Keratinocyte (primary cell): ENCODE measurements at regions not wholly inside any gene's neighbourhood (a gene's known extent, or its start where the extent isn't known, plus 50 kb on each side); places are given as distances from the start of the nearest gene placed in this dataset.

Experiments used
- DNase-seq: peaks from one replicate; pipeline ENCODE4 v3.0.0-alpha.2; 2011; ENCODE audit warnings: low read depth, missing footprints, low spot score
- FAIRE-seq: peaks from 2 replicates; lab custom pipeline; 2011; peaks lifted over from hg19 to GRCh38; lab: Jason Lieb, UNC
- H2AFZ ChIP-seq: 2 replicates; pipeline ENCODE4 v1.6.0; 2012; ENCODE audit warnings: low read length, control low read depth, inconsistent platforms; ENCODE audit not compliant: control insufficient read depth
- H3K27ac ChIP-seq: 2 replicates; pipeline ENCODE4 v1.5.1; 2011; ENCODE audit warnings: low read length; ENCODE audit not compliant: control insufficient read depth, insufficient read depth
- H3K27me3 ChIP-seq: 3 replicates; pipeline ENCODE4 v1.6.0; 2011; ENCODE audit warnings: low read length; ENCODE audit not compliant: control insufficient read depth, insufficient read depth; ENCODE audit errors: extremely low read depth
- H3K36me3 ChIP-seq, 2 experiments: 2 replicates in 1 of 2; 3 replicates in 1 of 2; pipeline ENCODE4 v1.5.1; 2011; ENCODE audit warnings: low read length in 2 of 2, mild to moderate bottlenecking in 1 of 2; ENCODE audit not compliant: control insufficient read depth in 2 of 2, insufficient read depth in 2 of 2; ENCODE audit errors: extremely low read depth in 1 of 2
- H3K4me1 ChIP-seq: 3 replicates; pipeline ENCODE4 v1.5.1; 2011; ENCODE audit warnings: low read length; ENCODE audit not compliant: control insufficient read depth, insufficient read depth; ENCODE audit errors: extremely low read depth
- H3K4me2 ChIP-seq: 3 replicates; pipeline ENCODE4 v1.6.0; 2011; ENCODE audit warnings: low read depth, low read length; ENCODE audit not compliant: control insufficient read depth, insufficient read depth; ENCODE audit errors: extremely low read depth
- H3K4me3 ChIP-seq, 3 experiments: fragments of 200-600 bp in 1 of 3; sonication (generic) in 1 of 3; 2 replicates in 2 of 3; 3 replicates in 1 of 3; pipeline ENCODE4 v1.5.1; 2011 to 2016; ENCODE audit warnings: low read length in 3 of 3, mild to moderate bottlenecking in 3 of 3, control low read depth in 2 of 3, inconsistent platforms in 1 of 3, low read depth in 1 of 3, mixed read lengths in 1 of 3, mixed run types in 1 of 3, moderate library complexity in 1 of 3; ENCODE audit not compliant: control insufficient read depth in 2 of 3, insufficient read depth in 2 of 3; ENCODE audit errors: extremely low read depth in 1 of 3
- H3K79me2 ChIP-seq: 2 replicates; pipeline ENCODE4 v1.6.0; 2012; ENCODE audit warnings: low read length; ENCODE audit not compliant: control insufficient read depth, insufficient read depth
- H3K9ac ChIP-seq: 3 replicates; pipeline ENCODE4 v1.6.0; 2011; ENCODE audit warnings: low read length; ENCODE audit not compliant: control insufficient read depth, insufficient read depth; ENCODE audit errors: extremely low read depth
- H3K9me1 ChIP-seq: 3 replicates; pipeline ENCODE4 v1.6.0; 2011; ENCODE audit warnings: low read length; ENCODE audit not compliant: control insufficient read depth, insufficient read depth; ENCODE audit errors: extremely low read depth
- H3K9me3 ChIP-seq: 2 replicates; pipeline ENCODE4 v1.5.1; 2012; ENCODE audit warnings: low read depth, low read length; ENCODE audit not compliant: control insufficient read depth
- H4K20me1 ChIP-seq: 3 replicates; pipeline ENCODE4 v1.6.0; 2011; ENCODE audit warnings: low read length; ENCODE audit not compliant: control insufficient read depth, insufficient read depth; ENCODE audit errors: extremely low read depth
- EZH2 ChIP-seq: IDR thresholded peaks from one replicate; pipeline ENCODE4 v1.6.1; 2012; ENCODE audit warnings: inconsistent platforms, mild to moderate bottlenecking, low read length, moderate library complexity
- dilution Hi-C: fragments of 300-500 bp; cut with MboI; formaldehyde crosslinking; loops from one replicate; pipeline ENCODE4 v1.7.0; 2020; ENCODE audit warnings: low sequenced_read_pairs; ENCODE audit not compliant: extremely low pct_ligation_motif_present
- TF ChIP-seq, protein P1 (sequence below), 3 experiments: IDR thresholded peaks in 1 of 3; conservative IDR thresholded peaks in 1 of 3; optimal IDR thresholded peaks in 1 of 3; 2 replicates in 2 of 3; 3 replicates in 1 of 3; pipeline versions ENCODE3 to v1.5.1; 2011; ENCODE audit warnings: low read length in 3 of 3, mild to moderate bottlenecking in 3 of 3, moderate library complexity in 2 of 3, control low read depth in 1 of 3, inconsistent platforms in 1 of 3; ENCODE audit not compliant: insufficient read depth in 2 of 3; ENCODE audit errors: extremely low read depth in 1 of 3

DNA sequence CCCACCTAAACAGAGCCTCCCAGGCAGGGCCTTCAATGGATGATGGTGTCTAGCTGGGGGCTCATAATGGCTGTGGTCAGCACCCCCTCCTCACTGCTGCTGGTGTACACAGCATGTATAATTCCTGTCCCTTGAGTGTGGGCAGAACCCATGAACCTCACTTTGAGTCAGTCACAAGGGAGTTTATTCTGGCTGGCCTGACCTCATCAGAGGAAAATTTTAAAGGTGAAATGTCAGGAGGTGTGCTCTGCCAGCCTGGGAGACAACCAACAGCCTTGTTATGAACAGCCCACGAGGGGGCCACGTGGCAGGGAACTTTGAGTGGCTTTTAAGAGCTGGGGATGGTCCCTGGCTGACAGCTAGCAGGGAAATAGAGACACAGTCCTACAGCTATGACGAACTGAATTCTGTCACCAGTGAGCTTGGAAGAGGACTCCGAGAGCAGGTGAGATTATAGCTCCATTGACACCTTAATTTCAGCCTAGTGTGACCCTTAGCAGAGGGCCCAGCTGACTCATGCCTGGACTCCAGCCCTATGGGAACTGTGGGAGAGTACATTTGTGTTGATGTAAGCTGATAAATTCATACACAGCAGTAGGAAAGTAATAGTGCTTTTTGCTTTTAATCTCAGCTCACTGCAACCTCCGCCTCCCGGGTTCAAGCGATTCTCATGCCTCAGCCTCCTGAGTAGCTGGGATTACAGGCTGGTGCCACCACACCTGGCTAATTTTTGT is 73.5 kb upstream of the RUNX3 start:
- no peak for FAIRE-seq

DNA sequence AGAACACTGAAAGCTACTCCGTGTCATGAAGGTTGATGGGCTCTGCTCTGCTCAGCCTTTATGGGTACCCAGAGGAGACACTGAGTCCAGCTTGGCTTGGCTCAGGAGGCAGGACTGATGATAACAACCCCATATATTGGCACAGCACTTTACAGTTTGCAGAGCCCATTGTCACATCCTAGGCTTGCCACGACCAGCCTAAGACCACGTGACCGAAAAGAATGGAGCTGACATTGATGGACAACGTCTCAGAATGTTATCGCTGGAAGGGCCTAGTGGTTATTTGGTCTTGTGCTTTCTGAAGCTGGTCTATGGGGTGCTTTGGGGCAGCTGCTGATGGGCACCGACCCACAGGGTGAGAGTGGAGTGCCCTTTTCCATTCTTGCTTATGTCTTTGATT is 72.9 kb upstream of the RUNX3 start:
- no peak overlapping the region for H2AFZ ChIP-seq
- no peak overlapping the region for H3K9ac ChIP-seq
- no peak overlapping the region for H3K4me3 ChIP-seq
- no peaks in the 10 kb centered on the region for H3K9me1 ChIP-seq
- FAIRE-seq: no peak
- no peak overlapping the region for H3K27ac ChIP-seq
- no peak for DNase-seq
- peaks cover 26% of the 10 kb centered on the region for H3K27me3 ChIP-seq
- TF ChIP-seq EZH2: no peak
- TF ChIP-seq, protein P1, sequence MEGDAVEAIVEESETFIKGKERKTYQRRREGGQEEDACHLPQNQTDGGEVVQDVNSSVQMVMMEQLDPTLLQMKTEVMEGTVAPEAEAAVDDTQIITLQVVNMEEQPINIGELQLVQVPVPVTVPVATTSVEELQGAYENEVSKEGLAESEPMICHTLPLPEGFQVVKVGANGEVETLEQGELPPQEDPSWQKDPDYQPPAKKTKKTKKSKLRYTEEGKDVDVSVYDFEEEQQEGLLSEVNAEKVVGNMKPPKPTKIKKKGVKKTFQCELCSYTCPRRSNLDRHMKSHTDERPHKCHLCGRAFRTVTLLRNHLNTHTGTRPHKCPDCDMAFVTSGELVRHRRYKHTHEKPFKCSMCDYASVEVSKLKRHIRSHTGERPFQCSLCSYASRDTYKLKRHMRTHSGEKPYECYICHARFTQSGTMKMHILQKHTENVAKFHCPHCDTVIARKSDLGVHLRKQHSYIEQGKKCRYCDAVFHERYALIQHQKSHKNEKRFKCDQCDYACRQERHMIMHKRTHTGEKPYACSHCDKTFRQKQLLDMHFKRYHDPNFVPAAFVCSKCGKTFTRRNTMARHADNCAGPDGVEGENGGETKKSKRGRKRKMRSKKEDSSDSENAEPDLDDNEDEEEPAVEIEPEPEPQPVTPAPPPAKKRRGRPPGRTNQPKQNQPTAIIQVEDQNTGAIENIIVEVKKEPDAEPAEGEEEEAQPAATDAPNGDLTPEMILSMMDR (optimal IDR thresholded peaks at IDR 0.05 in 1 of 3, IDR thresholded peaks at IDR 0.05 in 1 of 3, conservative IDR thresholded peaks at IDR 0.05 in 1 of 3; ENCODE audit: extremely low read depth in 1 of 3, insufficient read depth in 2 of 3, low read length in 3 of 3): no peak
- dilution Hi-C loops: no loop called here
- H3K79me2 ChIP-seq: no peaks in the 10 kb centered on the region
- H3K9me3 ChIP-seq: no peaks in the 10 kb centered on the region
- H3K36me3 ChIP-seq: no peaks in the 10 kb centered on the region
- no peak overlapping the region for H3K4me2 ChIP-seq
- H4K20me1 ChIP-seq: no peaks in the 10 kb centered on the region
- H3K4me1 ChIP-seq: peaks cover 4% of the 10 kb centered on the region

More for the DNA sequence above, 73.5 kb upstream of the RUNX3 start:
- Histone ChIP-seq H3K9me1 (no peaks in the 10 kb centered on the region), H3K9ac (no peak overlapping the region), H3K4me1 (peaks cover 4% of the 10 kb centered on the region), H3K9me3 (no peaks in the 10 kb centered on the region), H2AFZ (no peak overlapping the region), H3K4me2 (no peak overlapping the region), H3K36me3 (no peaks in the 10 kb centered on the region), H3K27ac (no peak overlapping the region), H3K4me3 (no peak overlapping the region), H4K20me1 (no peaks in the 10 kb centered on the region), H3K27me3 (peaks cover 26% of the 10 kb centered on the region), H3K79me2 (no peaks in the 10 kb centered on the region)
- no peak for DNase-seq
- TF ChIP-seq, protein P1 (optimal IDR thresholded peaks at IDR 0.05 in 1 of 3, IDR thresholded peaks at IDR 0.05 in 1 of 3, conservative IDR thresholded peaks at IDR 0.05 in 1 of 3; ENCODE audit: extremely low read depth in 1 of 3, insufficient read depth in 2 of 3, low read length in 3 of 3): no peak
- no peak for TF ChIP-seq EZH2
- dilution Hi-C loops: no loop called here
